ENCODE measurements at regions not wholly inside any gene's neighbourhood (a gene's known extent, or its start where the extent isn't known, plus 50 kb on each side); places are given as distances from the start of the nearest gene placed in this dataset.

DNA sequence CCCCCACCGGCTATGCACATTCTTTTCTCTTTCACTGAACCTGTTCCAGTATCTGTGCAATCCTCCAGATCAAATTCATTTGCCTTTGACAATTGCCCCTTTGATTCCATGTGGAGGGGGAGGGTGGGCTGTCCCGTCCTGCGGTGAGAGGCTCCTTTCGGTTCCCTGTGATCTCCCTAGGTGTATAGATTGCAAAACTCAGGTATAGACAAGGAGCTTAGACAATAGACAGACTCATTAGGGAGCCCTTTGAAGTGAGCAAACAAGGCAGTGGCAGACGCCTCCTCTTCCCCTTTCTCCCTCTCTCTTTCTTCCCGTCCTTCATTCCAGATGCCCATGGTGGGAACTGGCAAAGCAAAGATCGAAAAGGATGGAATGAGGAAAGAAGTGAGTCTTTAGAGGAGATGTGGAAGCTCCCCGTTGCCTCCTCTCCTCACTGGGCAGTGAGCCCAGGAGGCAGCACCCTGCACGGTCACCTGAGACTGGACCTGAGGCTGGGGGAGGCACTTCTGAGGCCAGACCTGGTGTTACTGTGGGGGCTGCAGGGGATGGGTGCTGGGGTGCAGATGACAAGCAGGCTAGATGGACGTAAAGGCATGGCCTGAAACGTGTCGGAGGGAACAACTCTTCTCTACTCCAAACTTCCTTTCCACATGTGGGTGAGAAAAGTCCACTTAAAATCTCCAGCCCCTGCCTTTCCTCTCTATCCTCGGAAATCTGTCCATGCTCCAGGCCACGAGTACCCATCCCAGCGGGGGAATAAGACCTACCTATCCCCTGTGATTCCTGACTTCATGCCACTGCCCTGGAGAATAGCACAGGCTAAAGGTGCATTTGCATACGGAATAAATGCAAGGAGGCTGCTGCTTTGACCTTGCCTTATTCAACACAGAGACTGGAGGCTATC is 256.6 kb upstream of the FOXQ1 start:
- TF ChIP-seq CTCF (IDR thresholded peaks at IDR 0.05) (no peak), EZH2 (IDR thresholded peaks at IDR 0.05) (no peak), EZH2phosphoT487 (IDR thresholded peaks at IDR 0.05) (no peak)
- Histone ChIP-seq H3K79me2 (ENCODE audit: low read depth) (no peaks in the 10 kb centered on the region), H3F3A (ENCODE audit: low read depth) (no peaks in the 10 kb centered on the region), H2AFZ (replicated peaks) (no peak overlapping the region), H3K4me2 (no peak overlapping the region), H3K27me3 (no peaks in the 10 kb centered on the region), H3K36me3 (no peaks in the 10 kb centered on the region), H3K4me3 (no peak overlapping the region), H3K4me1 (no peaks in the 10 kb centered on the region), H3K9ac (no peak overlapping the region), H3K9me3 (ENCODE audit: low read depth) (no peaks in the 10 kb centered on the region), H3K27ac (no peak overlapping the region), H4K20me1 (ENCODE audit: low read depth) (no peaks in the 10 kb centered on the region)
- H3K27ac Mint-ChIP-seq, result peak overlapping the region; percentile 94
- H3K27me3 Mint-ChIP-seq (ENCODE audit: insufficient read depth, low read depth), result peaks cover 2% of the 10 kb centered on the region
- H3K9me3 Mint-ChIP-seq, result peaks cover 4% of the 10 kb centered on the region
- peak overlapping the region; percentile 37 for H3K4me3 Mint-ChIP-seq
- DNase-seq (ENCODE audit: low spot score), result no peak
- H3K4me1 Mint-ChIP-seq, result peaks cover 8% of the 10 kb centered on the region
- no peaks in the 10 kb centered on the region for H3K36me3 Mint-ChIP-seq

- Histone ChIP-seq H3K4me1 (no peaks in the 10 kb centered on the region), H2AFZ (replicated peaks) (no peak overlapping the region), H3K4me3 (no peak overlapping the region), H4K20me1 (ENCODE audit: low read depth) (no peaks in the 10 kb centered on the region), H3K27ac (no peak overlapping the region), H3K36me3 (no peaks in the 10 kb centered on the region), H3K4me2 (no peak overlapping the region), H3K9me3 (ENCODE audit: low read depth) (no peaks in the 10 kb centered on the region), H3K79me2 (ENCODE audit: low read depth) (no peaks in the 10 kb centered on the region), H3K27me3 (no peaks in the 10 kb centered on the region), H3F3A (ENCODE audit: low read depth) (no peaks in the 10 kb centered on the region), H3K9ac (no peak overlapping the region)
- H3K9me3 Mint-ChIP-seq, result peaks cover 4% of the 10 kb centered on the region
- peaks cover 8% of the 10 kb centered on the region for H3K4me1 Mint-ChIP-seq
- DNase-seq (ENCODE audit: low spot score), result no peak
- H3K27me3 Mint-ChIP-seq (ENCODE audit: insufficient read depth, low read depth), result peaks cover 2% of the 10 kb centered on the region
- peak overlapping the region; percentile 37 for H3K4me3 Mint-ChIP-seq
- no peak for TF ChIP-seq EZH2 (IDR thresholded peaks at IDR 0.05)
- TF ChIP-seq CTCF (IDR thresholded peaks at IDR 0.05), result no peak
- TF ChIP-seq EZH2phosphoT487 (IDR thresholded peaks at IDR 0.05), result no peak
- H3K36me3 Mint-ChIP-seq, result no peaks in the 10 kb centered on the region
- no peak overlapping the region for H3K27ac Mint-ChIP-seq
Measured at GRCh38 chr6:1054653-1055014, 257.3 kb upstream of the FOXQ1 start.

GRCh38 chr6:1053586-1053985 is 258.3 kb upstream of the FOXQ1 start:
- no peak for TF ChIP-seq EZH2phosphoT487 (IDR thresholded peaks at IDR 0.05)
- no peak for TF ChIP-seq EZH2 (IDR thresholded peaks at IDR 0.05)
- TF ChIP-seq CTCF (IDR thresholded peaks at IDR 0.05), result no peak
- Mint-ChIP-seq H3K27ac (no peak overlapping the region), H3K27me3 (ENCODE audit: insufficient read depth, low read depth) (no peaks in the 10 kb centered on the region), H3K4me1 (peaks cover 5% of the 10 kb centered on the region), H3K4me3 (no peak overlapping the region), H3K36me3 (no peaks in the 10 kb centered on the region), H3K9me3 (peaks cover 2% of the 10 kb centered on the region)
- Histone ChIP-seq H3K4me2 (no peak overlapping the region), H3K27ac (no peak overlapping the region), H2AFZ (replicated peaks) (no peak overlapping the region), H3K79me2 (ENCODE audit: low read depth) (no peaks in the 10 kb centered on the region), H3K9me3 (ENCODE audit: low read depth) (no peaks in the 10 kb centered on the region), H3K36me3 (no peaks in the 10 kb centered on the region), H3K4me1 (no peaks in the 10 kb centered on the region), H3K27me3 (no peaks in the 10 kb centered on the region), H4K20me1 (ENCODE audit: low read depth) (no peaks in the 10 kb centered on the region), H3K4me3 (no peak overlapping the region), H3K9ac (no peak overlapping the region), H3F3A (ENCODE audit: low read depth) (no peaks in the 10 kb centered on the region)
- DNase-seq (ENCODE audit: low spot score), result no peak
